WTC11 (cell line): ENCODE measurements at regions not wholly inside any gene's neighbourhood (a gene's known extent, or its start where the extent isn't known, plus 50 kb on each side); places are given as distances from the start of the nearest gene placed in this dataset.

Experiments
- ATAC-seq: fragments of 200-7000 bp; cut with Tn5 transposase; 2 replicates; pipeline ENCODE4 v1.10.0; 2021; ENCODE audit warnings: mild to moderate bottlenecking, moderate library complexity
- CTCF ChIA-PET: fragments of 300-600 bp; sonication (Branson Sonifier 250); formaldehyde crosslinking; loops from one replicate; lab custom pipeline; 2021; ENCODE audit warnings: antibody characterized with exemption; lab: Charles Lee
- POLR2A ChIA-PET: fragments of 350-600 bp; sonication (Branson Sonifier 250); formaldehyde crosslinking; loops from one replicate; lab custom pipeline; 2021; ENCODE audit warnings: antibody characterized with exemption; lab: Charles Lee
- DNase-seq: peaks from one replicate; pipeline ENCODE4 v3.0.0; 2021; ENCODE audit warnings: low spot score
- H3K27ac Mint-ChIP-seq: 2 replicates; pipeline ENCODE4 v1.8.0; 2021; ENCODE audit warnings: mixed read lengths
- H3K27me3 Mint-ChIP-seq: 2 replicates; pipeline ENCODE4 v1.8.0; 2021; ENCODE audit warnings: low read depth, mild to moderate bottlenecking, moderate library complexity, mixed read lengths
- H3K36me3 Mint-ChIP-seq: 2 replicates; pipeline ENCODE4 v1.8.0; 2021; ENCODE audit warnings: mixed read lengths
- H3K4me1 Mint-ChIP-seq: 2 replicates; pipeline ENCODE4 v1.8.0; 2022; ENCODE audit warnings: mixed read lengths
- H3K4me3 Mint-ChIP-seq: 2 replicates; pipeline ENCODE4 v1.8.0; 2021; ENCODE audit warnings: mild to moderate bottlenecking, moderate library complexity, mixed read lengths
- H3K9me3 Mint-ChIP-seq: 2 replicates; pipeline ENCODE4 v1.8.0; 2021; ENCODE audit warnings: mixed read lengths
- CBFB ChIP-seq: sonication (generic); formaldehyde crosslinking; IDR thresholded peaks from 2 replicates; pipeline ENCODE4 v1.8.1; 2022; ENCODE audit warnings: mild to moderate bottlenecking, low read depth, missing genetic modification reagents
- ESRRA ChIP-seq: sonication (generic); formaldehyde crosslinking; IDR thresholded peaks from 2 replicates; pipeline ENCODE4 v1.8.1; 2022; ENCODE audit warnings: mild to moderate bottlenecking, missing genetic modification reagents, borderline replicate concordance
- ETV6 ChIP-seq: sonication (generic); formaldehyde crosslinking; IDR thresholded peaks from 2 replicates; pipeline ENCODE4 v1.8.1; 2022; ENCODE audit warnings: mild to moderate bottlenecking, missing genetic modification reagents
- FOXJ3 ChIP-seq: sonication (generic); formaldehyde crosslinking; IDR thresholded peaks from 2 replicates; pipeline ENCODE4 v1.9.0; 2021; ENCODE audit warnings: missing genetic modification reagents, mild to moderate bottlenecking, borderline replicate concordance
- HMGA2 ChIP-seq: fragments of 250-450 bp; sonication (Bioruptor Pico); IDR thresholded peaks from 2 replicates; pipeline ENCODE4 v1.4.0; 2021; ENCODE audit warnings: mild to moderate bottlenecking, moderate library complexity
- RORB ChIP-seq: fragments of 250-450 bp; sonication (Bioruptor Pico); IDR thresholded peaks from 2 replicates; pipeline ENCODE4 v1.9.0; 2021; ENCODE audit warnings: mild to moderate bottlenecking
- TP53 ChIP-seq: sonication (generic); formaldehyde crosslinking; IDR thresholded peaks from 2 replicates; pipeline ENCODE4 v1.8.1; 2023; ENCODE audit warnings: mild to moderate bottlenecking, missing genetic modification reagents
- USF2 ChIP-seq: sonication (generic); formaldehyde crosslinking; IDR thresholded peaks from 2 replicates; pipeline ENCODE4 v1.8.1; 2023; ENCODE audit warnings: mild to moderate bottlenecking, missing genetic modification reagents, moderate library complexity
- ZNF121 ChIP-seq: sonication (generic); formaldehyde crosslinking; IDR thresholded peaks from 2 replicates; pipeline ENCODE4 v1.8.0; 2023; ENCODE audit warnings: missing genetic modification reagents
- ZNF219 ChIP-seq: sonication (generic); formaldehyde crosslinking; IDR thresholded peaks from 2 replicates; pipeline ENCODE4 v1.8.0; 2023; ENCODE audit warnings: missing genetic modification reagents, mild to moderate bottlenecking, borderline replicate concordance
- ZNF232 ChIP-seq: sonication (generic); formaldehyde crosslinking; IDR thresholded peaks from 2 replicates; pipeline ENCODE4 v1.8.0; 2022; ENCODE audit warnings: mild to moderate bottlenecking, missing genetic modification reagents
- ZSCAN18 ChIP-seq: fragments of 250-450 bp; sonication (Bioruptor Pico); IDR thresholded peaks from 2 replicates; pipeline ENCODE4 v2.1.2; 2022; ENCODE audit warnings: mild to moderate bottlenecking, moderate library complexity
- TF ChIP-seq, protein P1 (sequence below): fragments of 250-450 bp; sonication (Bioruptor Pico); IDR thresholded peaks from 2 replicates; pipeline ENCODE4 v1.9.0; 2021; ENCODE audit warnings: mild to moderate bottlenecking
- TF ChIP-seq, protein P2 (sequence below): sonication (generic); formaldehyde crosslinking; IDR thresholded peaks from 2 replicates; pipeline ENCODE4 v1.8.1; 2022; ENCODE audit warnings: mild to moderate bottlenecking, moderate library complexity, missing genetic modification reagents

DNA sequence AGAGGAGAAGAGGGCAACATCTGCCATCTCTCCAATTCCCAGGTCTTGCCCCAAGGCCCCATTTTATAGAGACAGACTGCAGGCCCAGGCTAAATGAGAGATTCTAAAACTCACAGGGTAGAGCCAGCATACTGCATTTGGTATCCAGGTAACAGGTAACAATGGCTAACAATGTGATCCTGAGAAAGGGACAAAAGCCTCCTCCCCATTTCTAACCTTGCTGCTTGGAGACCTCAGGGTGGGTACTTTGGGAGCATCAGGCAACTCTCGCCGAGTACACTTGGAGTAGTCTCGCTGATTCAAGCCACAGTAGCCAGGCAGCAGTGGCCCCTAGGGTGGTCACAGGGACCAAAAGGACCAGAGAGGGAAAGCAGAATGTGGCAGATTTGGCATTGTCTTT lies 162.6 kb upstream of the PLEKHA5 start (continued):
- TF ChIP-seq USF2 (CRISPR knock-in tag) (no peak), ESRRA (CRISPR knock-in tag) (no peak), ZNF219 (CRISPR knock-in tag) (no peak), HMGA2 (CRISPR knock-in tag) (no peak)

GRCh38 chr12:18967814-18968213 lies 161.7 kb upstream of the PLEKHA5 start:
- no peak for DNase-seq
- TF ChIP-seq USF2 (CRISPR knock-in tag) (no peak), ZNF219 (CRISPR knock-in tag) (no peak), ZNF232 (CRISPR knock-in tag) (no peak), TP53 (CRISPR knock-in tag) (no peak), ZNF121 (CRISPR knock-in tag) (no peak)
- TF ChIP-seq, protein P1, sequence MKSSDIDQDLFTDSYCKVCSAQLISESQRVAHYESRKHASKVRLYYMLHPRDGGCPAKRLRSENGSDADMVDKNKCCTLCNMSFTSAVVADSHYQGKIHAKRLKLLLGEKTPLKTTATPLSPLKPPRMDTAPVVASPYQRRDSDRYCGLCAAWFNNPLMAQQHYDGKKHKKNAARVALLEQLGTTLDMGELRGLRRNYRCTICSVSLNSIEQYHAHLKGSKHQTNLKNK = no peak
- TF ChIP-seq, all 79 proteins: peak for 0
- Mint-ChIP-seq H3K27ac (no peak overlapping the region), H3K27me3 (peaks cover 8% of the 10 kb centered on the region), H3K4me3 (no peak overlapping the region), H3K36me3 (no peaks in the 10 kb centered on the region), H3K4me1 (peaks cover 53% of the 10 kb centered on the region), H3K9me3 (no peaks in the 10 kb centered on the region)
- ChIA-PET POLR2A (no interaction called here), CTCF (no interaction called here)
- no peak for ATAC-seq

- H3K9me3 Mint-ChIP-seq = no peaks in the 10 kb centered on the region
- ChIA-PET CTCF (no interaction called here), POLR2A (interaction anchor here (0.5 kb wide), 1 partner anchor 212 kb away, joined by 3 read pairs; no protein-coding TSS in a partner anchor)
- no peak for ATAC-seq
- H3K4me1 Mint-ChIP-seq = peaks cover 59% of the 10 kb centered on the region
- H3K27me3 Mint-ChIP-seq = peaks cover 6% of the 10 kb centered on the region
- DNase-seq = no peak
- H3K36me3 Mint-ChIP-seq = no peaks in the 10 kb centered on the region
- H3K27ac Mint-ChIP-seq = no peak overlapping the region
- TF ChIP-seq ZSCAN18 (no peak), CBFB (no peak)
- TF ChIP-seq, all 79 proteins: peak for 0
- H3K4me3 Mint-ChIP-seq = no peak overlapping the region
These were observed 160.0 kb upstream of the PLEKHA5 start for GRCh38 chr12:18969512-18969911.

- Mint-ChIP-seq H3K27me3 (no peaks in the 10 kb centered on the region; the same call in 1 of the 2 replicates), H3K27ac (no peak overlapping the region), H3K36me3 (peaks cover 4% of the 10 kb centered on the region; the same call in 1 of the 2 replicates), H3K4me3 (no peak overlapping the region), H3K4me1 (peaks cover 50% of the 10 kb centered on the region), H3K9me3 (peaks cover 7% of the 10 kb centered on the region; the same call in 1 of the 2 replicates)
- no peak for DNase-seq
- ChIA-PET POLR2A (no interaction called here), CTCF (no interaction called here)
- ATAC-seq = peak; percentile 70
- no peak for TF ChIP-seq ZNF121 (CRISPR knock-in tag)
- peak; percentile 44; the same call in 1 of the 2 replicates for TF ChIP-seq USF2 (CRISPR knock-in tag)
- no peak for TF ChIP-seq FOXJ3 (CRISPR knock-in tag)
- TF ChIP-seq TP53 (CRISPR knock-in tag) = no peak
- TF ChIP-seq, protein P2, sequence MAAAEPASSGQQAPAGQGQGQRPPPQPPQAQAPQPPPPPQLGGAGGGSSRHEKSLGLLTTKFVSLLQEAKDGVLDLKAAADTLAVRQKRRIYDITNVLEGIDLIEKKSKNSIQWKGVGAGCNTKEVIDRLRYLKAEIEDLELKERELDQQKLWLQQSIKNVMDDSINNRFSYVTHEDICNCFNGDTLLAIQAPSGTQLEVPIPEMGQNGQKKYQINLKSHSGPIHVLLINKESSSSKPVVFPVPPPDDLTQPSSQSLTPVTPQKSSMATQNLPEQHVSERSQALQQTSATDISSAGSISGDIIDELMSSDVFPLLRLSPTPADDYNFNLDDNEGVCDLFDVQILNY (CRISPR knock-in tag) = no peak
- TF ChIP-seq ETV6 (CRISPR knock-in tag) = no peak
- no peak for TF ChIP-seq RORB (CRISPR knock-in tag)
These were observed 158.9 kb upstream of the PLEKHA5 start for GRCh38 chr12:18970603-18971002.
